ENCODE measurements at regions not wholly inside any gene's neighbourhood (a gene's known extent, or its start where the extent isn't known, plus 50 kb on each side); places are given as distances from the start of the nearest gene placed in this dataset.

DNA sequence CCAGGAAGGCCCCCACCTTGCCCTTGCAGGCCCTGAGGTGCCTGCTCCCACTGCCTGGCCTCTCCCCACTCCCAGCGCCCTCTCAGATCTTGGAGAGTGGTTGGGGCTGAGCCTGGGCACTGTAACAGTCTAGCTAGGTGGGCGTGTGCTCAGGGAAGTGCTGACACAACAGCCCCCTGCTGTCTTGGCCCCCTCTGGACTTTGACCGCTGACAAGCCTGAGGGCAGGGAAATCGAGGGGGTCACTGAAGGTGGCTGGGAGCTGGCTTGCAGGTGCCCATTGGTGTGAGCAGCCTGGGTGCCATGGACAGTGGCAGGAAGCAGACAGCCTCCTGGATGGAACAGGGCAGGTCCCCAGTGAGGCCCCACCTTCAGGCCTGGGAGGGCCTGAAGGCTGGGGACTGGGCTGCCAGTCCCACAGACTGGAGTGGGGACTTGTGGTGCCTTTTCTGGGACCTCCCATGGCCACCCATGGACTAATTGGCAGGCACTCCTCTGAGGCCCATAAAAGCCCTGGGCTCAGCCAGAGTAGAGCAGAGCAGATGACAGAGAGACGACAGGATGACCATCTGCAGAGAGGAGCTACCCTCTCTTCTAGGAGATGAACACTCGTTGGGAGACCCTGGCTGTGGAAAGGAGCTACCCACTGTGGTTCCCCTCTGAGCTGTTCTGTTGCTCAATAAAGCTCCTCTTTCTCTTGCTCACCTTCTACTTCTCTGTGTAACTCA, 158.6 kb upstream of the SLC38A2 start:
- no peak for DNase-seq

DNA sequence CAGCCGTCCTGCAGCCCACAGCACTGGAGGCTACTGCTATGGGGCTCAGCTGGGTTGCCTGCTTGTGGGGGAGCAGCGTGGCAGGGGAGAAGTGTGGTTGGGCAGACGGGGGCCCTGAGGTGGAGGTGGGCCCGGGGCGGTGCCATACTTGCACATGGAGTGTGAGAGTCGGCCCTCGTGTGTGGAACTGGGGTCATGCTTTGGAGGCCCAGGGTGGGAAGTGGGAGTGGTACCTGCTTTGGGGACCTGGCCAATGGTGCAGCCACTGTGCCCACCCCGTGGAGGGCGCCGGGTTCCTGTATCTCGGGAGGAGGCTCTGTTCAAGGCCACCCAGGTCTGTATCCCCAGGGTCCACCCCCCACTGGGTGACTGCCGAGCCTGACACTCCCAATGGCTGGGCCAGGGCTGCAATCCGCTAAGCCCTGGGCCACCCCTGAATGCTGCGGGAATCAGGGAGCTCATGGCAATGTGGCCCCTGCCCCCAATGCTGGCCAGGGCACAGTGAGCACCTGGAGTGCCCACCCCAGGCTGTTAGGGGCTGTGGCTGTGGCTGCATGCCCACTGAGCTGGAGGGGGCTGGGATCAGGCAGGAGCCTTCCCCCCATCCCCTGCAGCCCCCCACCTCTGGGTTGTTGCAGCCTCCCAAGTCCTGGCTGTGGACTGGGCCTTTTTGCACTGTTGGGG, 157.9 kb upstream of the SLC38A2 start:
- Histone ChIP-seq H3K36me3 (no peaks in the 10 kb centered on the region), H3K4me1 (peaks cover 0 to 11% (median 1%) of the 10 kb centered on the region in 4 donors), H3K27me3 (no peaks in the 10 kb centered on the region), H3K9me3 (no peaks in the 10 kb centered on the region), H3K4me3 (no peak overlapping the region), H3K27ac (no peak overlapping the region)
- TF ChIP-seq POLR2AphosphoS5 (IDR thresholded peaks at IDR 0.05) (no peak), EP300 (IDR thresholded peaks at IDR 0.05) (no peak), POLR2A (IDR thresholded peaks at IDR 0.05) (no peak)
- TF ChIP-seq, protein P1, sequence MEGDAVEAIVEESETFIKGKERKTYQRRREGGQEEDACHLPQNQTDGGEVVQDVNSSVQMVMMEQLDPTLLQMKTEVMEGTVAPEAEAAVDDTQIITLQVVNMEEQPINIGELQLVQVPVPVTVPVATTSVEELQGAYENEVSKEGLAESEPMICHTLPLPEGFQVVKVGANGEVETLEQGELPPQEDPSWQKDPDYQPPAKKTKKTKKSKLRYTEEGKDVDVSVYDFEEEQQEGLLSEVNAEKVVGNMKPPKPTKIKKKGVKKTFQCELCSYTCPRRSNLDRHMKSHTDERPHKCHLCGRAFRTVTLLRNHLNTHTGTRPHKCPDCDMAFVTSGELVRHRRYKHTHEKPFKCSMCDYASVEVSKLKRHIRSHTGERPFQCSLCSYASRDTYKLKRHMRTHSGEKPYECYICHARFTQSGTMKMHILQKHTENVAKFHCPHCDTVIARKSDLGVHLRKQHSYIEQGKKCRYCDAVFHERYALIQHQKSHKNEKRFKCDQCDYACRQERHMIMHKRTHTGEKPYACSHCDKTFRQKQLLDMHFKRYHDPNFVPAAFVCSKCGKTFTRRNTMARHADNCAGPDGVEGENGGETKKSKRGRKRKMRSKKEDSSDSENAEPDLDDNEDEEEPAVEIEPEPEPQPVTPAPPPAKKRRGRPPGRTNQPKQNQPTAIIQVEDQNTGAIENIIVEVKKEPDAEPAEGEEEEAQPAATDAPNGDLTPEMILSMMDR (IDR thresholded peaks at IDR 0.05) = no peak
- peak in 1 of 2 donors; percentile 56 for DNase-seq
- WGBS, 2 donors = 93 to 97% methylated on average over 6 to 13 of the region's 14 CpGs
- ATAC-seq (ENCODE audit: low FRiP score in 2 of 2) = peak in 1 of 2 donors; percentile 49

More for the DNA sequence above, 158.6 kb upstream of the SLC38A2 start:
- H3K4me1 ChIP-seq = peaks cover 0 to 11% (median 1%) of the 10 kb centered on the region in 4 donors
- ATAC-seq (ENCODE audit: low FRiP score in 2 of 2) = peak in 1 of 2 donors; percentile 68
- no peak overlapping the region for H3K27ac ChIP-seq
- 94% methylated on average over 3 to 6 of the region's 6 CpGs for WGBS, 2 donors
- no peak overlapping the region for H3K4me3 ChIP-seq
- H3K27me3 ChIP-seq = no peaks in the 10 kb centered on the region
- H3K36me3 ChIP-seq = no peaks in the 10 kb centered on the region
- no peaks in the 10 kb centered on the region for H3K9me3 ChIP-seq
- TF ChIP-seq, protein P1 (IDR thresholded peaks at IDR 0.05) = no peak
- no peak for TF ChIP-seq POLR2AphosphoS5 (IDR thresholded peaks at IDR 0.05)
- TF ChIP-seq POLR2A (IDR thresholded peaks at IDR 0.05) = no peak
- no peak for TF ChIP-seq EP300 (IDR thresholded peaks at IDR 0.05)

DNA sequence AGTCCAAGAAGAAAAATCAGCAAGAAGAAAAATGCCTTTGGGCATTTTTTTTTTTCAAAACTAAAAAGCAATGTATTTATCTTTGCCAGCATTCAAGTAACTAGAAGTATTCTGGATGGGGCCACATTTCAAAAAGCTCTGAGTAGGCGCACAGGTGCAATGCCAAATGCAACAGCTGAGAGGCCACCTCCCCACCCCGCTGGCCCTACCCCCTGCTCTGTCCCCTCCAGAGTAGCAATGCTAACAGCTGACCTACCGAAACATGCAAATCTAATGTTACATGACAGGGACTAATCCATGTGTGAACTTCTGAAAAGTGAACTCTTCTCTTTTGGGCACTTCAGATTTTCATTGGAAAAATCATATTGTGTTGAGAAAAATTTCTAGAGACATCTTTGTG, 153.7 kb upstream of the SLC38A2 start:
- DNase-seq (peak in 1 of 2 donors; percentile 3), ATAC-seq (ENCODE audit: low FRiP score in 2 of 2) (no peak)
- TF ChIP-seq POLR2A (IDR thresholded peaks at IDR 0.05) (no peak), EP300 (IDR thresholded peaks at IDR 0.05) (no peak), POLR2AphosphoS5 (IDR thresholded peaks at IDR 0.05) (no peak)
- TF ChIP-seq, protein P1 (IDR thresholded peaks at IDR 0.05) = no peak
- WGBS, 2 donors = 63 to 85% methylated on average over 3 of the region's 3 CpGs
- Histone ChIP-seq H3K27ac (no peak overlapping the region), H3K4me1 (peaks cover 6 to 24% (median 14%) of the 10 kb centered on the region in 4 donors), H3K9me3 (no peaks in the 10 kb centered on the region), H3K4me3 (no peak overlapping the region), H3K27me3 (no peaks in the 10 kb centered on the region), H3K36me3 (no peaks in the 10 kb centered on the region)

DNA sequence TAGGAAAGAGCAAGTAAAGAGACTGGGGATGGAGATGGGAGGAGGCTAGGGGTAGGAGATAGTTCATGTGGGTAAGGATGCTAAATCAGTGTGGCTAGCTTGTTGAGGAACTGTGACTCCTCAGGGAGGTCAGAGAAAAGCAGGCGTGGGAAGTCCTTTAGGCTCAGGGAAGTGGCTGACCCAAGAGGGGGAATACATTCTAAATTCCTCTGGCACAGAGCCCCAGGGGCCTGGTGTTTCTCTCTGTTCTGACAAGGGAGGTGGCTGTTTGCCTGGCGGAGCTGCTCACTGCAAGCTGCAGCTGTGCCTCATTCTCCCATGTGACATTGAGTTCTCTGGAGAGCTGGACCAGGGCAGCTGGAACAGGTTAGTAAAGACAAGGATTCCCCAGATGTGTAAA, 152.2 kb upstream of the SLC38A2 start:
- Histone ChIP-seq H3K36me3 (no peaks in the 10 kb centered on the region), H3K4me3 (no peak overlapping the region), H3K4me1 (peaks cover 6 to 24% (median 15%) of the 10 kb centered on the region in 4 donors), H3K27ac (peak overlapping the region in 1 of 4 donors; percentile 12), H3K9me3 (no peaks in the 10 kb centered on the region), H3K27me3 (no peaks in the 10 kb centered on the region)
- ATAC-seq (ENCODE audit: low FRiP score in 2 of 2) (peak; percentile 41 to 65), DNase-seq (peak in 1 of 2 donors; percentile 51)
- 53 to 72% methylated on average over 1 to 2 of the region's 2 CpGs for WGBS, 2 donors
- TF ChIP-seq POLR2AphosphoS5 (IDR thresholded peaks at IDR 0.05) = peak in 1 of 2 donors; percentile 36
- TF ChIP-seq, protein P1 (IDR thresholded peaks at IDR 0.05) = no peak

All from upper lobe of left lung (tissue), 6 donors.